Activated CD8-positive, alpha-beta T cell treated with anti-CD3 and anti-CD28 coated beads, Interleukin-2, amount 10 ng/mL, durations not matched to agents 7 days and 5 days (primary cell): ENCODE measurements at regions not wholly inside any gene's neighbourhood (a gene's known extent, or its start where the extent isn't known, plus 50 kb on each side); places are given as distances from the start of the nearest gene placed in this dataset.
"Not testable (repeated sequence)": the region's sequence is repeated elsewhere in the genome, so short reads cannot be mapped to it uniquely, and the experiment has no call there.

Experiments
- ATAC-seq: fragments of 150-1000 bp; cut with Tn5 transposase; one replicate; pipeline ENCODE4 v1.10.0; 2021; ENCODE audit warnings: moderate library complexity
- CTCF ChIA-PET: fragments of 350-600 bp; sonication (Branson Sonifier 250); formaldehyde crosslinking; loops from one replicate; lab custom pipeline; 2021; ENCODE audit warnings: antibody characterized with exemption; lab: Charles Lee
- POLR2A ChIA-PET: fragments of 350-600 bp; sonication (Branson Sonifier 250); formaldehyde crosslinking; loops from one replicate; lab custom pipeline; 2021; ENCODE audit warnings: antibody characterized with exemption; lab: Charles Lee
- DNase-seq: peaks from one replicate; pipeline ENCODE4 v3.0.0-alpha.2; 2020
- H3K27ac Mint-ChIP-seq: one replicate; pipeline ENCODE4 v1.8.0; 2021; ENCODE audit warnings: mild to moderate bottlenecking, mixed read lengths
- H3K27me3 Mint-ChIP-seq: one replicate; pipeline ENCODE4 v1.8.0; 2021; ENCODE audit warnings: low read depth, mixed read lengths
- H3K36me3 Mint-ChIP-seq: one replicate; pipeline ENCODE4 v1.8.0; 2021; ENCODE audit warnings: low read depth, mixed read lengths
- H3K4me1 Mint-ChIP-seq: one replicate; pipeline ENCODE4 v1.8.0; 2021; ENCODE audit warnings: low read depth, mixed read lengths
- H3K4me3 Mint-ChIP-seq: one replicate; pipeline ENCODE4 v1.8.0; 2021; ENCODE audit warnings: mild to moderate bottlenecking, mixed read lengths
- H3K9me3 Mint-ChIP-seq: one replicate; pipeline ENCODE4 v1.8.0; 2022; ENCODE audit warnings: mixed read lengths; ENCODE audit not compliant: insufficient read depth

DNA sequence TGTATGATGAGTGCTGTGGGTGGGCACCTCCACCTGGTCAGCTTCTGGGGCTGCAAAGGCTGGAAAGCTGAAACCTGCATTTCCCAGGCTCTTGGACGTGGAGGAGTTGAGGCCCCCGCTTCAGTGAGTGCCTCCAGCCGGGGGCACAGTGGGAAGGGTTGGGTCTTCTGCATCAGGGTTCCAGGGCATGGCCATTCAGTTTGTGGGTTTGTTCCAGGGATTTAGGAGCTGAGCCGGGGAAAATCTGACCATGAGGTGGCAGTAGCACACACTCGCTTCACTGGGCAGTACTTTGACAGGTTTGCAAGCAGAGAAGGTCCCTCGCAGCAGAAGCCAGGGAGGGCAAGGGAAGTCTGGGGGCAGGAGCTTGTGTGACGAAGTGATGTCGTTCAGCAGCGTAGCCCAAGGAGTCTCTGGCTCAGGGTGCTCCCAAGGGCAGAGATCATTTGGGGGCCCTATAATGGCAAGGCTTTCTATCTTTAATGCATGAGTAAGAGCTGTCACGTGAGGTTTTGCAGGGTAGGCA, 69.5 kb upstream of the SULF2 start:
- Mint-ChIP-seq H3K36me3 (no peaks in the 10 kb centered on the region), H3K4me3 (no peak overlapping the region), H3K27me3 (peaks cover 3% of the 10 kb centered on the region), H3K9me3 (no peaks in the 10 kb centered on the region), H3K27ac (no peak overlapping the region), H3K4me1 (no peaks in the 10 kb centered on the region)
- DNase-seq (no peak), ATAC-seq (no peak)
- ChIA-PET POLR2A (no interaction called here), CTCF (no interaction called here)

DNA sequence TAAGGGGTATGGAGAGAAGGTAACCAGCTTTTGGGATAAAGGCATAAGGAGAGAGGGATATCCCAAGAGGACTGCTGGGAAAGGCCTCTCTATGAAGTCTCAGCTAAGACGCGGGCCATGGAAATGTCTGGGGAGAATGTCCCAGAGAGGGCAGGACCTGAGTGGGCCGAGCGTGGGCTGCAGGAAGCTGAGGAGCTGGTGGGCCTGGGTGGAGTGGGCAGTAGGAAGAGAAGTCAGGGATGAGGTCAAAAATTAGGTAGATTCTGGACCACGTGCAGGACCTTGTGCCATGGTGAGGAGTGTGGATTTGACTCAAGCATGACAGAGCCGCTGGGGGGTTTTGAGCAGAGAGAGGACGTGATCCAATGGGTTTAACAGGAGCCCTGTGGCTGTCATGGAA, 66.5 kb upstream of the SULF2 start:
- H3K4me1 Mint-ChIP-seq, result no peaks in the 10 kb centered on the region
- ChIA-PET CTCF (no interaction called here), POLR2A (no interaction called here)
- H3K4me3 Mint-ChIP-seq, result no peak overlapping the region
- DNase-seq (no peak), ATAC-seq (no peak)
- no peaks in the 10 kb centered on the region for H3K36me3 Mint-ChIP-seq
- H3K27me3 Mint-ChIP-seq, result no peaks in the 10 kb centered on the region
- no peak overlapping the region for H3K27ac Mint-ChIP-seq
- H3K9me3 Mint-ChIP-seq, result no peaks in the 10 kb centered on the region

DNA sequence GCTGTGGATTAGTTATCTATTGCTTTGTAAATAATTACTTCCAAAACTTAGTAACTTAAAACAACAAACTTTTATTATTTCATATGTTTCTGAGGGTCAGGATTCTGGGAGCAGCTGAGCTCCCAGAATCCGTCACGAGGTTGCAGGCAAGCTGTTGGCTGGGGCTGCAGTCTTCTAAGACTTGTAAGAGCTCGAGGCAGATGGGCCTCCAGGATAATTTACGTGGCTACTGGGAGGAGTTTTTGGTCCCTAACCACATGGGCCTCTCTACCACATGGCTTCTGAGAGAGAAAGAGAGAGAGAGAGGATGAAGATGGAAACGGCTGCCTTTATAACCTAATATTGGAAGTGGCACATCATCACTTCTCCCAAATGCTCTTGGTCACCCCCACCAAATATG, 64.9 kb upstream of the SULF2 start:
- no peak for DNase-seq
- Mint-ChIP-seq H3K4me1 (no peaks in the 10 kb centered on the region), H3K9me3 (no peaks in the 10 kb centered on the region), H3K27ac (no peak overlapping the region), H3K36me3 (no peaks in the 10 kb centered on the region), H3K4me3 (no peak overlapping the region), H3K27me3 (no peaks in the 10 kb centered on the region)
- POLR2A ChIA-PET, result no interaction called here
- CTCF ChIA-PET, result no interaction called here
- no peak for ATAC-seq

DNA sequence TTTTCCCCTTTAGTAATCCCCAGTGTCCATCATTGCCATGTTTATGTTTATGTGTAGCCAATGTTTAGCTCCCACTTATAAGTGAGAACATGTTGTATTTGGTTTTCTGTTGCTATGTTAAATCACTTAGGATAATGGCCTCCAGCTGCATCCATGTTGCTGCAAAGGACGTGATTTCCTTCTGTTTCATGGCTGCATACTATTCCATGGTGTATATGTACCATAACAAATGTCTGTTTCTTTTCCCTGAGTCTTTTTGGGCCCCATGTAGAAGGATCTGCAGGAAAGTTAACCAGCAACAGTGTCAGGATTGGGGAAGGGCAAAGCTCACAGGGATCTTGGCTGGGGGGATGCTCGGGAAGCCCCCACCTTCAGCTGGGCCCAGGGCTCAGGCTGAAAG, 64.3 kb upstream of the SULF2 start:
- H3K36me3 Mint-ChIP-seq, result no peaks in the 10 kb centered on the region
- no peak overlapping the region for H3K4me3 Mint-ChIP-seq
- ATAC-seq, result no peak
- no peak overlapping the region for H3K27ac Mint-ChIP-seq
- H3K4me1 Mint-ChIP-seq, result no peaks in the 10 kb centered on the region
- ChIA-PET POLR2A (no interaction called here), CTCF (no interaction called here)
- H3K27me3 Mint-ChIP-seq, result no peaks in the 10 kb centered on the region
- DNase-seq, result no peak
- H3K9me3 Mint-ChIP-seq, result no peaks in the 10 kb centered on the region

DNA sequence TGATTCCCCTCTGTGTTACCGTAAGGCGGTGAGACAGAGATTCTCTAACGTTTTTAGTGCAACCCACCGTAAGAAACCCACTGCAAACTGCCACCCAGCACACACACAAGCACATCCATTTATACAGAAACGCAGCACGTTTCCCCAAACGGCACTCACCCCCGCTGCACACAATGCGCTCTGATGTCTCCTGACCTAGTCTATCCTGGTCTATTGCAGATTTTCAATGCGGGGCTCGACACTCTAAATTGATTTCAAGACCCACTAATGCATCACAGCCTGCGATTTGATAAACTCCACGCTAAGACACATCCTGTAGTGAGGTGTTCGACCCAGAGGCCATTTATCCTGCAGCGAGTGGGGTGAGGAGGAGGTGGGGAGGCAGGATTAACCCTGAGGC, 63.7 kb upstream of the SULF2 start:
- Mint-ChIP-seq H3K27me3 (no peaks in the 10 kb centered on the region), H3K4me1 (peaks cover 2% of the 10 kb centered on the region), H3K4me3 (no peak overlapping the region), H3K9me3 (no peaks in the 10 kb centered on the region), H3K27ac (no peak overlapping the region), H3K36me3 (no peaks in the 10 kb centered on the region)
- ChIA-PET CTCF (no interaction called here), POLR2A (no interaction called here)
- no peak for DNase-seq
- ATAC-seq, result no peak

DNA sequence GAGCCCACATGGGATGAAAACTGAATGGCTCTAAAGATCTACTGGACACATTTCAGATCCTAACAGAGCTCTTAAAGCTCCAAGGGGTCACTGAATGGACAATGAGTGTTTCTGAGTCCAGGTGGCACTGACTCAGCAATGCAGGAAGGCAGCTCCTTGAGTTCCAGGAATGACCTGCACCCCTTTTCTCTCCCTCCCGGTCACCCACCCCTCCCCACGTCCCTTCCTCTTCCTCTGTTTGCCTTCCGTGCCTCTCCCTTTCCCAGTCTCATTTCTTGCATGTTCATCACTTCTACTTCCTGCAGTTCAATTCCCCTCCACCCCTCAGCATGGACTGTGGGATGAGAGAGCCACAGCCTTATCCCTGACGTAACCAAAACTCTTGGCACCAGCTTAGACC, 63.3 kb upstream of the SULF2 start:
- POLR2A ChIA-PET, H3K4me1 Mint-ChIP-seq, DNase-seq, CTCF ChIA-PET, ATAC-seq, H3K4me3 Mint-ChIP-seq, H3K27ac Mint-ChIP-seq, H3K36me3 Mint-ChIP-seq, H3K9me3 Mint-ChIP-seq, H3K27me3 Mint-ChIP-seq: not testable (repeated sequence)

DNA sequence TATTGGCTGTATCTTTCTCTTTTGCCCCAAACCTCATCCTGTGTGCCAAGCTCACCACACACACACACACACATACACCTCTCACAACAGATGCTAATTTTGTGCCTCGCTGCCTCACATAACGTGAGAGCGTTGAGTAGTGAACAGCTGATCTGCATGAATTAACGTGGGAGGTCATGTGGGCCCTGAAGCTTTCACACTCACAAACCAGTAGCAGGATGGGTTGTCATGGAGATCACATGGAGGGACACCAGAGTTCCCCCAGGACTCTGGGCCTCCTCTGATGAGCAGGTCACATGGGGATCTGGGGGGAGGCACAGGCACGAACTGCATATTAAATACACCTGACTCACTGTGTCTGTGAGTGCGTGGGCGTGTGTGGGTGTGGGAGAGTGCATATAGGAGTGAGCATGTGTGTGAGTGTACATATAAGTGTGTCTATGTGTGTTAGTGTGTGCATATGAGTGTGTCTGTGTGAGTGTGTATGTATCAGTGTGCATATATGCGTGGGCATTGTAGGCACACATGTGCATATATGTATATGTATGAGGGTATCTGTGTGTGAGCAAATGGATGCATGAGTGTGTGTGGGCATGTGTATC, 62.7 kb upstream of the SULF2 start:
- no peaks in the 10 kb centered on the region for H3K27me3 Mint-ChIP-seq
- H3K27ac Mint-ChIP-seq, result no peak overlapping the region
- no peak for ATAC-seq
- H3K4me1 Mint-ChIP-seq, result peaks cover 2% of the 10 kb centered on the region
- DNase-seq, result no peak
- H3K4me3 Mint-ChIP-seq, result no peak overlapping the region
- no peaks in the 10 kb centered on the region for H3K9me3 Mint-ChIP-seq
- ChIA-PET CTCF (no interaction called here), POLR2A (no interaction called here)
- no peaks in the 10 kb centered on the region for H3K36me3 Mint-ChIP-seq

DNA sequence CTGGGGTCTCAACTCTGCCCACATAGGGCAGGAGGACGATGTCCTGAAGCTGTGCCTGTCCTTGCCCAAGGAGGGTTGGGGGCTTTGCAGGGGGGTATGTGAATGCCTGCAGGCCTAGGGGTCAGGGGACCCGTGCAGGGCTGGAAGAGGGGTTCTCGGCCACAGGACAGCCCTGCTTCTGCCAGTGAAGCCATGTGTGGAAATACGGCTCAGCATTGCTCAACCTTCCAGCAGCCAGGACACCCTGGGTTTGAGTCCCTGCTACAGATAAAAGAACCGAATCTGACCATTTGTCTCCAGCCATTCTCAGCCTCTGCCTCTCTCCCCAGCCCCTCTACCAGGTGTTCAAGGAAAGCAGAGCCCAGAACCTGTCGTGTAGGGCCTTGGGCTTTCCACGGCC, 61.9 kb upstream of the SULF2 start:
- H3K4me3 Mint-ChIP-seq, H3K27ac Mint-ChIP-seq, POLR2A ChIA-PET, H3K9me3 Mint-ChIP-seq, CTCF ChIA-PET, DNase-seq, H3K27me3 Mint-ChIP-seq, H3K4me1 Mint-ChIP-seq, H3K36me3 Mint-ChIP-seq, ATAC-seq: not testable (repeated sequence)

DNA sequence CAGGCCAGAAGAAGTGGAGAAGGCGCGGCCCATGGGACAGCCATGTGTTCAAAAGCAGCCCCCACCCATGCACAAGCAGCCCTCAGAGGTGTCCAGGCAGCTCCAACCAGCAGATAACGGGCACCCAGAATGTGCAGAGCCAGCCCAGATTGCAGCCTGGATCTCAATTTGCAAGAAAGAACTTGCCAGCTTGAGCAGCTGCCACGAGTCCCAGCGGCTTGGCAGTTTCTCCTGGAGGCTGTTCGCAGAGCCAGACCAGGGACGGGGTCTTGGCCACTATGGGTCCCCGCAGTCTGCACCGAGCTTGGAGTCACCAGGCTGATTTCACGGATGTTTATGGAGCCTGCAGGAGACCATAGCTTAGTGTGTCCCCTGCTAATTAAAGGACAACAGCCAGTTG, 61.4 kb upstream of the SULF2 start:
- H3K9me3 Mint-ChIP-seq, DNase-seq, H3K27me3 Mint-ChIP-seq, ATAC-seq, H3K4me3 Mint-ChIP-seq, H3K36me3 Mint-ChIP-seq, H3K27ac Mint-ChIP-seq, POLR2A ChIA-PET, CTCF ChIA-PET, H3K4me1 Mint-ChIP-seq: not testable (repeated sequence)

DNA sequence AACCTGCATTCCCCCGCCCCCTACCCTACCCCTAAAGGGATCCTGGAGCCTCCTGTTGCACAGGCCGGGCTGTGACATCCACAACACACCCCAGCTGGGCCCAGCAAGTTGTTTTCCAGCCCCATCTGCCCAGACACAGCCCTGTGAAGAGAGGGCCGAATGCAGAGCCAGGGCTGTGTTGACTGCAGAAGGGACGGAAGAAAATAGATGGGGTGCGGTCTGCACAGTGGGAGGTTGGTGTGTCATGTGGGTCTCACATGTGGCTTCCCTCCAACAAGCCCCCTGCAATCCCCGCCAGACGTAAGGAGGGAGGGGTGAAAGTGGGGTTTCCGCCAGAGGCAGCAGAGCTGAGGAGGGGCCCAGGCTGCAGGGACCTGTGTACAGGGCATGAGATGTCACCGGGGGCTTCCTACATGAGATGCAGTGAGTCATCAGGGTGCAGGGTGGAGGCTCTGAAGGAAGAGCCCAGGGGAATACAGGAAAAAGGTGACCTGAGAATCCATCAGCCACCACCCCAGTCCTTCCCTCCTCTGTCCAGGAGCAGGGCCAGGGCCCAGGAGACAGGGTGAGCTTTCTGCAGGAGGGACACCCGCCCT, 60.2 kb upstream of the SULF2 start:
- ATAC-seq, CTCF ChIA-PET, H3K36me3 Mint-ChIP-seq, H3K27me3 Mint-ChIP-seq, H3K9me3 Mint-ChIP-seq, DNase-seq, H3K4me1 Mint-ChIP-seq, H3K27ac Mint-ChIP-seq, POLR2A ChIA-PET, H3K4me3 Mint-ChIP-seq: not testable (repeated sequence)

DNA sequence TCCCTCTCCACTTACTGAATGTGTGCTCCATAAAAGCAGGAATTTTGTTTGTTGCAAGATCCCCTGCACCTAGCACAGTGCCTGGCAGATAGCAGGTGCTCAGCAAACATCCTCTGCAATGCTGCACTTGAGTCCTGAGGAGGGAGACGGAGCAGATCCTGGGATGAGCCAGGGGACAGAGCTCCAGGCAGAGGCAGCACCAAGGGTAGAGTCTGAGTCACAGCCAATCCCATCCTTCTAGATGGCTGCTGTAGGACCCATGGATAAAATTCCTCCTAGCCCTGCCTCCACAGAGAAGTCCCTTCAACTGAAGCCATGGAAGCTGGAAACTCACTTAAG, 59.3 kb upstream of the SULF2 start:
- DNase-seq, H3K4me1 Mint-ChIP-seq, H3K27me3 Mint-ChIP-seq, CTCF ChIA-PET, H3K4me3 Mint-ChIP-seq, H3K36me3 Mint-ChIP-seq, POLR2A ChIA-PET, H3K27ac Mint-ChIP-seq, ATAC-seq, H3K9me3 Mint-ChIP-seq: not testable (repeated sequence)

DNA sequence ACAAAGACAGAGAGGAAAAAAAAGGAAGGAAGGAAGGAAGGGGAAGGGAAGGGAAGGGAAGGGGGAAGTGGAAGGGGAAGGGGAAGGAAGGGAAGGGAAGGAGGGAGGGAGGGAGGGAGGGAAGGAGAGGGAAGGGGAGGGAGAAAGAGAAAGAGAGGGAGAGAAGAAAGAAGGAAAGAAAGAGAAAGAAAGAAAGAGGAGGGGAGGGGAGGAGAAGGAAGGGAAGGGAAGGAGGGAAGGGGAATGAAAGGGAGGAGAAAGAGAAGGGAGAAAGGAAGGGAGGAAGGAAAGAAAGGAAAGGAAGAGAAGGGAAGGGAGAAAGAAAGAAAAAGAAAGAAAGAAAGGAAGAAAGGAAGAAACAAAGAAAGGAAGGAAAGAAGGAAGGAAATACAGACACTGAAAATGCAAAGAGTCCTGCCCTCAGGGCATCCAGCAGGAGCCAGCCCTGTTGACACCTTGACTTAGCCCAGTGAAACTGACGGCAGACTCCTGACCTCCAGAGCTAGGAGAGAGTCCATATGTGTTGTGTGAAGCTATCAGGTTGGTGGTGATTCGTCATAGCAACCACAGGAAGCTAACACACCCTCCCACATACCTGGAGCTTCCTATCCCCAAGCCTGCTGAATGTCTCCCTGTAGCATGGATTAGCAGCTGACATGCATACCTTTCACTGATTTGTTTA, 58.7 kb upstream of the SULF2 start:
- H3K36me3 Mint-ChIP-seq, result no peaks in the 10 kb centered on the region
- ChIA-PET POLR2A (no interaction called here), CTCF (no interaction called here)
- peaks cover 2% of the 10 kb centered on the region for H3K4me1 Mint-ChIP-seq
- H3K9me3 Mint-ChIP-seq, result no peaks in the 10 kb centered on the region
- H3K27ac Mint-ChIP-seq, result no peak overlapping the region
- H3K27me3 Mint-ChIP-seq, result no peaks in the 10 kb centered on the region
- DNase-seq, result no peak
- ATAC-seq, result peak; percentile 39
- no peak overlapping the region for H3K4me3 Mint-ChIP-seq
